HG03064 (cell line): ENCODE measurements at regions not wholly inside any gene's neighbourhood (a gene's known extent, or its start where the extent isn't known, plus 50 kb on each side); places are given as distances from the start of the nearest gene placed in this dataset.

ENCODE experiments used
- ATAC-seq: cut with Tn5 transposase; IDR thresholded peaks from one replicate; pipeline ENCODE4 v1.9.1; 2021; ENCODE audit warnings: low read depth; ENCODE audit not compliant: unreplicated experiment

- no peak for ATAC-seq
These were observed 105.3 kb downstream of the AKAIN1 start for GRCh38 chr18:5091741-5092140.

DNA sequence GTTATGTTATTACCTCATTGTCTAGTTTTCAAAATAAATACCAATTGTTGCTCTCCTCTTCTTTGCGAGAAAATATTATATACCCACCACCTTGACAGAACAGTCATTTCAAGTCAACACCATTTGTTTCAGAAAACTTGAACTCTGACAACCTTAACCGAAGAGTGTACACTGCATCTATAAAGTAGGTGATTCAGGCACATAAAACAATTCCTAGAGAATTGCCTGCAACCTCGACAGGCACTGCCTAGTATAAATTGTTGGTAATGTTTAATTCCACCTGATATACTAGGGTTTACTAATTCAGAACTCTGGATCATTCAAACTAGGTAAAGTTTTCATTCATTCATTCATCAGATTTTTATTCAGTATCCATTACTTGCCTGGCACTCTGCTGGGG is 121.8 kb downstream of the AKAIN1 start:
- ATAC-seq: no peak

- ATAC-seq: no peak
These were observed 123.8 kb downstream of the AKAIN1 start for GRCh38 chr18:5073026-5073944.

DNA sequence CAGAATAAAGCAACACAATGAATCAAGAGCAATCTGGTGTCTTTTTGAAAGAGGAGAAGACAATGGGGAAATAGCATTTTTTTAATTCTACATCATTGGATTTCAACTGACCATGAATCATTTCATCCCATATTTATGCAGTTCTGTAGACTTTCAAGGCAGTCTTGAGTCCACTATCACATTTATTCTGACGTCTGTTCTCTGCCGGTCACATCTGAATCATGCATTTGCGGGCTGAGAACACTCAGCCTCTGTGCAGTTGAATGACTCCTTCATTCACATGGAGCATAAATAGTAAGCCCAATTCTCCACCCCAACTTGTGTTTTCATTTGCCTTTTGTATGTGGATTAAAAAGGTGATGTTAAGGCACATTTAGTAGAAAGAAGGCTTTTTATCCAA is 128.2 kb downstream of the AKAIN1 start:
- no peak for ATAC-seq

DNA sequence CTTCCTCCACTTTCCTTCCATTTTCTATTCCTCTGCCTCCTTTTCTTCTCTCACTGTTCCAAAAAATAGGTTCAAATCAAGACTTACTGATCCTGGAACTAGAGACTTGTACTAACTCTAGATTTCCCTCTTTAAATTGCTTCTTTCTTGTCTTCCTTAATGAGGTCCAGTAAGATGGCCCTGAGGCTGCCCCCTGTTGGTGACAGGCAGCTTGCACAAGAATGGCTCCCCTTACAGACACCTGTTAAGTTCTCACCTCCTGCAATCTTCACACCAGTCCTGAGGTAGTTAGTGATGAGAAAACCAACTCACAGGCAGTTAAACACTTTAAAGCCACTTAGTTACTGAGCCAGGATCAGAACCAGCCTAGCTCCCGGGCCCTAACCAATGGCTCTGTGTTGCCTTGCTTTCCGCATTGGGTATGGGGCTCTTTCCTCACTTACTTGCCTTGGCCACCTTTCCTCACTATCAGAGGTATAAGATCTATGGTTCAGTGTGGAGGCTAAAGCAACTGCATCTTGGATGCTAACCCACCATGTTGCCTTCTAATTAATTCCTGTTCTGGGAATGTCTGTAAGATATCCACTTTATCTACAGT is 130.6 kb downstream of the AKAIN1 start:
- no peak for ATAC-seq

GRCh38 chr18:5065615-5066014 is 131.4 kb downstream of the AKAIN1 start:
- no peak for ATAC-seq

DNA sequence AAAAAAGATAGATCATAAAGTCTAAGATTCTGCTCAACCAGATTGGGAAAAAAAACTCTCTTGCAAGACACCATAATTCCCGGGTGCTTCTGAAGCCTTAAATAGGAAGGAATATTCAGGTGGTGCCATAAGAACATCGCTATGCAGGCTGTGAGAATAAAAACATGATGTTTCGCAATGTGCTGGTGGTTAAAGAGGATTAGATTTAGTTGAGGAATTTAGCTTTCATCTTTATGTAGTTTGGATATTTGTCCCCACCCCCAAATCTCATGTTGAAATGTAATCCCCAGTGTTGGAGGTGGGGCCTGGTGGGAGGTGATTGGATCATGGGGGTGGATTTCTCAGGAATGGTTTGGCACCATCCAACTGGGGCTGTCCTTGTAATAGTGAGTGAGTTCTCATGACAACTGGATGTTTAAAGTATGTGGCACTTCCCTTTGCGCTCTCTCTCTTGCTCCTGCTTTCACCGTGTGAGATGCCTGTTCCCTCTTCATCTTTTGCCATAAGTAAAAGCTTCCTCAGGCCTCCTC is 132.2 kb downstream of the AKAIN1 start:
- ATAC-seq: no peak

DNA sequence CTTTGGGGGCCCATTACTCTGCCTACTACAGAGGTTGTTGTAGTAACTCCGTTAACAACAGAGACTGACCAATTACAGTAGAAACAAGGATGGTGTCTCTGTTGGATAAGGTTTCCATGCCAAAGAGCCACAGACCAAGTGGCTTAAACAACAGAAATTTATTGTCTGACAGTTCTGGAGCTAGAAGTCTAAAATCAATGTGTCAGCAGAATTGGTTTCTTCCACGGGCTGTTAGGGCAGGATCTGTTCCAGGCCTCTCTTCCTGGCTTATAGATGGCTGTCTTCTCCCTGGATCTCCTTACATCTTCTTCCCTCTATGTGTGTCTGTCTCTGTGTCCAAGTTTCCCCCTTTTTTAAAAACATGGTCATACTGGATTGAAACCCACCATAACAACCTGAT is 135.3 kb downstream of the AKAIN1 start:
- no peak for ATAC-seq

DNA sequence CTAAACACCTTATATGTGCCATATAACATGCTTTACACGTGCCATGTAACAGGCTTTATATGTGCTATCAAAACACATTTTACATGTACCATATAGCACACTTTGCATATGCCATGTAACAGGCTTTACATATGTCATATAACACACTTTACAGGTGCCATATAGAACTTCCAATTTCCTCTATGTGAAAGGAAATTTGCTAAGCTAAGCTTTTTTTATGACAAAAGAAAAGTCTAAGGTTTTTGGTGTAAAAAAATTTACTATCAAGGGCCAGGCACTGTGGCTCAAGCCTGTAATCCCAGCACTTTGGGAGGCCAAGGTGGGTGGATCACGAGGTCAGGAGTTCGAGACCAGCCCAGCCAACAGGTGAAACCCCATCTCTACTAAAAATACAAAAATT is 136.5 kb downstream of the AKAIN1 start:
- ATAC-seq: no peak

GRCh38 chr18:5059696-5060032 is 137.4 kb downstream of the AKAIN1 start:
- ATAC-seq: no peak

- no peak for ATAC-seq
These were observed 138.0 kb downstream of the AKAIN1 start for GRCh38 chr18:5058768-5059695.

DNA sequence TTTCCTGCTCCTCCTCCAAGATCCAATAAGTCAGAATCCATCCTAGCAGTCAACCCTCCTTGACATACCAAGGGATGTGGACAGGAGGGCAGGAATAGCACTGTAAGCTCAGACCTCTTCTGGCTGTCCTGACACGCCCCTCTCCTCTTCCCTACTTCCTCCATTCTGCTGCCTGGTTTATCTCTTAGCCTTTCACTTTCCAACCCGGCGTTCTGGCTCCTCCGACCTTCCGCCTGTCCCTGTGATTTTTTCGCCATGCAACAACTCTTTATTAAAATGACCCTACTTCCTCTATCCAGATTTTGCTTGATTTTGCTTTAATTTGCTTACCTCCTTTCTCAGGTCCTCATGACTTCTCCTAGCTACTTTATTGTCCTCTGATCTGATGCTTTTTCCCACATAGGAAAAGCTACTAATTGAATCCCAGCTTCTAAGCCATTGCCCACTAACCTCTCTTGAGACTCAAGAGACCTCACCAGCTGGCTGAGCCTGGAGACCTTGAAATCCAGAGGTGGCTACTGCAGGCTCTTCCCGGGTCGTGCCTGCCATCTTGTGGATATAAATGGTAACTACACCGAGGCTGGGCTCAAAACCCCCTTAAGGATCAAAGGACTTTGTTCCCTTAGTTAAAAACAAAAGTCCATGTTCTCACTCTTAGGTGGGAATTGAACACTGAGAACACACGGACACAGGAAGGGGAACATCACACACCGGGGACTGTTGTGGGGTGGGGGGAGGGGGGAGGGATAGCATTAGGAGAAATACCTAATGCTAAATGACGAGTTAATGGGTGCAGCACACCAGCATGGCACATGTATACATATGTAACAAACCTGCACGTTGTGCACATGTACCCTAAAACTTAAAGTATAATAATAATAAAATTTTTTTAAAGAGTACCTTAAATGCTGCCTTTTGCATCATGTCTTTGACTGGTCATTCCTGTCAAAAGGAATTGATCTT is 139.4 kb downstream of the AKAIN1 start:
- ATAC-seq: no peak

- no peak for ATAC-seq
These were observed 144.6 kb downstream of the AKAIN1 start for GRCh38 chr18:5052491-5052890.

- no peak for ATAC-seq
These were observed 145.8 kb downstream of the AKAIN1 start for GRCh38 chr18:5051207-5051606.

DNA sequence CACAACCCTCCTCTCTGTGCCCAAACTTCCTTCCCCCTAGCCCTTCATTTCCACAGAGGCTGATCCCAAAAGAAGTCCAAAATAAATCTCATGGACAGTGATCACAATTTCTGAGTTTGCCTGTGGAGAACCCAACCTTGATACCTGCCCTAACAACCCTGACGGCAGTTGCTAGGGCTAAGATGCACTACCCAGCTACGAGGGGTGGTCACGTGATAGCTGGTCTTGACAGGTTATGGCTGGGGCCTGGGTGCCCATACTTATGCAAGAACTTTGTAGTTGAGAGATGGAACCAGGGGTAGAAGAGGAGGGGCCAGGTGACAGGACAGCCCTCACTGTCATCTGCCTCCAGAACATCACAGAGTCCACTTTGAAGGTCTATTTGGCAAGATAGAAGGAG is 147.9 kb downstream of the AKAIN1 start:
- ATAC-seq: no peak

DNA sequence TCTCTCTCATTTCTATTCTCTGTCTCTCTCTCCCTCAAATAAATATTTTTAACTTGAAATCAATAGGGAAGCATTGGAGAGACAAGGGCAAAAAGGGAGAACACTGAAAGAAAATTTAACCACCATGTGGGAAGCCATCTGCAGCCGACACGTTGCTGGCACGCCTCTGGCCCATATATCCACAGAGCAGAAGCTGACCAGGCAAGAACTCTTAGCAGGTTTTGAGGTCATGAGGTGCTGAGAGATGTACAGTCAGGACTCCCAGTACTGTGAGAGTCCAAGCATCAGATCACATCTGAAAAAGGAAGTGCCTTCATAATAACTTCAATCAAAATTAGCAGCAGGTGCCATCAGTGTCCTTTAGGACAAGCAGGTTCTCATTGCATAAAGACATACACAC is 156.6 kb downstream of the AKAIN1 start:
- ATAC-seq: no peak

GRCh38 chr18:5036523-5036922 is 160.5 kb downstream of the AKAIN1 start:
- no peak for ATAC-seq

DNA sequence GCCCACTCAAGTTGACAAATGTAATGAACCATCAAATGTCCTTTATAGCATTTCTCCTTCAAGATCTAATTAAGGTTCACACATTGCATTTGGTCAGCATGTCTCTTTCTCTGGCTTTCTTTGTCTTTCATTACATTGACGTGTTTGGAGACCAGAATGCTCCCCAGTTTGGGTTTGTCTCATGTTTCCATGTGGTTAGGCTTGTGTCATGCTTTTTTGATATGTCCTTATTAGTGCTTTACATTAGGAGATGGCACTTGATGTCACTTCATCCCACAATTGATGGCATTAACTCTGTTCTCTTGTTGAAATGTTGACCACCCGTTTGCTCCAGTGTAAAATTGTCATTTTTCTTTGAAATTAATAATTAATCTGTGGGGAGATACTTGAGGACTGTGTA is 165.8 kb downstream of the AKAIN1 start:
- ATAC-seq: no peak

- ATAC-seq: no peak
These were observed 166.4 kb downstream of the AKAIN1 start for GRCh38 chr18:5030636-5031035.

DNA sequence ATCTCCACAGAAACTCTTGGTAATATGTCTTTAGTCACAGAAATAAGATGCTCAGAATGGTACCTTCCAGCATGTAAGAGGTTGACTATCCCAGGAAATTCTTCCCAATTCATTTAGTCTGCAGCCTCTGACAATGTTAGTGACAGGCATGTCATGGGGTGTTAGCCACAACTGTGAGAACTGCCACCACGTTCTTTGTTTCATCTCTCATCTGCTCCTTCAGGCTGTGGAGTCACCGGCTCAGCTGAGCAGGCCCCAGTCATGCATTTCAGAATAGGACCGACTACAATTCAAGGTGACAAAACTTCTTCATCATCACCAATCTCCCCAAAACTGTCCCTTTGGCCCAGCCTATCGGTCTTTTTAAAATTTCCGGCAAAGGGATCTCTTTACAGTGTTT is 167.5 kb downstream of the AKAIN1 start:
- ATAC-seq: no peak
